Left ventricle myocardium inferior (tissue), 1 donor: ENCODE measurements at regions not wholly inside any gene's neighbourhood (a gene's known extent, or its start where the extent isn't known, plus 50 kb on each side); places are given as distances from the start of the nearest gene placed in this dataset.
"Not testable (repeated sequence)": the region's sequence is repeated elsewhere in the genome, so short reads cannot be mapped to it uniquely, and the experiment has no call there.

Experiments used
- DNase-seq: peaks from one replicate; pipeline ENCODE4 v3.0.0-alpha.2; 2020
- H3K27ac ChIP-seq: fragments of 200-600 bp; replicated peaks from 2 replicates; pipeline ENCODE4 v1.8.0; 2021
- H3K27me3 ChIP-seq: fragments of 200-600 bp; 2 replicates; pipeline ENCODE4 v1.8.0; 2021; ENCODE audit warnings: low read depth
- H3K36me3 ChIP-seq: fragments of 200-600 bp; 2 replicates; pipeline ENCODE4 v1.8.0; 2021
- H3K4me1 ChIP-seq: fragments of 200-600 bp; 2 replicates; pipeline ENCODE4 v1.8.0; 2021
- H3K4me3 ChIP-seq: fragments of 200-600 bp; 2 replicates; pipeline ENCODE4 v1.8.0; 2021; ENCODE audit warnings: mild to moderate bottlenecking, moderate library complexity
- H3K9me3 ChIP-seq: fragments of 200-600 bp; replicated peaks from 2 replicates; pipeline ENCODE4 v1.8.0; 2021
- intact Hi-C: fragments of 100-400 bp; cut with micrococcal nuclease; formaldehyde crosslinking; loops from one replicate; pipeline ENCODE4 v1.11.0; 2022
- TF ChIP-seq, protein P1 (sequence below): fragments of 200-600 bp; IDR thresholded peaks from 2 replicates; pipeline ENCODE4 v1.8.0; 2021; ENCODE audit warnings: antibody characterized with exemption, mild to moderate bottlenecking, borderline replicate concordance
- donor health status: DM: no; HTN: yes; CAD: no; lungs with severe emphysema.

- H3K4me1 ChIP-seq: peaks cover 16% of the 10 kb centered on the region
- H3K36me3 ChIP-seq: no peaks in the 10 kb centered on the region
- peaks cover 8% of the 10 kb centered on the region for H3K9me3 ChIP-seq
- TF ChIP-seq, protein P1, sequence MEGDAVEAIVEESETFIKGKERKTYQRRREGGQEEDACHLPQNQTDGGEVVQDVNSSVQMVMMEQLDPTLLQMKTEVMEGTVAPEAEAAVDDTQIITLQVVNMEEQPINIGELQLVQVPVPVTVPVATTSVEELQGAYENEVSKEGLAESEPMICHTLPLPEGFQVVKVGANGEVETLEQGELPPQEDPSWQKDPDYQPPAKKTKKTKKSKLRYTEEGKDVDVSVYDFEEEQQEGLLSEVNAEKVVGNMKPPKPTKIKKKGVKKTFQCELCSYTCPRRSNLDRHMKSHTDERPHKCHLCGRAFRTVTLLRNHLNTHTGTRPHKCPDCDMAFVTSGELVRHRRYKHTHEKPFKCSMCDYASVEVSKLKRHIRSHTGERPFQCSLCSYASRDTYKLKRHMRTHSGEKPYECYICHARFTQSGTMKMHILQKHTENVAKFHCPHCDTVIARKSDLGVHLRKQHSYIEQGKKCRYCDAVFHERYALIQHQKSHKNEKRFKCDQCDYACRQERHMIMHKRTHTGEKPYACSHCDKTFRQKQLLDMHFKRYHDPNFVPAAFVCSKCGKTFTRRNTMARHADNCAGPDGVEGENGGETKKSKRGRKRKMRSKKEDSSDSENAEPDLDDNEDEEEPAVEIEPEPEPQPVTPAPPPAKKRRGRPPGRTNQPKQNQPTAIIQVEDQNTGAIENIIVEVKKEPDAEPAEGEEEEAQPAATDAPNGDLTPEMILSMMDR: no peak
- no peak overlapping the region for H3K27ac ChIP-seq
- no peaks in the 10 kb centered on the region for H3K27me3 ChIP-seq
- DNase-seq: no peak
- intact Hi-C loops: no loop called here
- H3K4me3 ChIP-seq: no peak overlapping the region
Observed at GRCh38 chr4:173735049-173735448, 205.0 kb upstream of the HAND2 start.

GRCh38 chr4:173731257-173731656, 201.2 kb upstream of the HAND2 start:
- Histone ChIP-seq H3K4me1 (no peaks in the 10 kb centered on the region), H3K27ac (no peak overlapping the region), H3K4me3 (no peak overlapping the region), H3K9me3 (peaks cover 42% of the 10 kb centered on the region), H3K27me3 (no peaks in the 10 kb centered on the region), H3K36me3 (no peaks in the 10 kb centered on the region)
- DNase-seq: no peak
- TF ChIP-seq, protein P1: no peak
- intact Hi-C loops: no loop called here

GRCh38 chr4:173722075-173722474, 192.0 kb upstream of the HAND2 start:
- TF ChIP-seq, protein P1: no peak
- H3K9me3 ChIP-seq: peaks cover 46% of the 10 kb centered on the region
- H3K36me3 ChIP-seq: no peaks in the 10 kb centered on the region
- no peaks in the 10 kb centered on the region for H3K4me1 ChIP-seq
- intact Hi-C loops: no loop called here
- no peaks in the 10 kb centered on the region for H3K27me3 ChIP-seq
- H3K27ac ChIP-seq: no peak overlapping the region
- DNase-seq: no peak
- no peak overlapping the region for H3K4me3 ChIP-seq

DNA sequence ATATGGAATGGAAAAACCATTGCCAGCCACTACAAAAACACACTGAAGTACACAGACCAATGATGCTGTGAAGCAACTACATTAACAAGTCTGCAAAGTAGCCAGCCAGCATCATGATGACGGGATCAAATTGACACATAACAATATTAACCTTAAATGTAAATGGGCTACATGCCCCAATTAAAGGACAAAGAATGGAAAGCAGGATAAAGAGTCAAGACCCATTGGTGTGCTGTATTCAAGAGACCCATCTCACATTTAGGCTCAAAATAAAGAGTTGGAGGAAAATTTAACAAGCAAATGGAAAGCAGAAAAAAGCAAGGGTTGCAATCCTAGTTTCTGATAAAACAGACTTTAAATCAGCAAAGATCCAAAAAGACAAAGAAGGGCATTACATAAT, 188.5 kb upstream of the HAND2 start:
- H3K27me3 ChIP-seq, intact Hi-C loops: not testable (repeated sequence)

DNA sequence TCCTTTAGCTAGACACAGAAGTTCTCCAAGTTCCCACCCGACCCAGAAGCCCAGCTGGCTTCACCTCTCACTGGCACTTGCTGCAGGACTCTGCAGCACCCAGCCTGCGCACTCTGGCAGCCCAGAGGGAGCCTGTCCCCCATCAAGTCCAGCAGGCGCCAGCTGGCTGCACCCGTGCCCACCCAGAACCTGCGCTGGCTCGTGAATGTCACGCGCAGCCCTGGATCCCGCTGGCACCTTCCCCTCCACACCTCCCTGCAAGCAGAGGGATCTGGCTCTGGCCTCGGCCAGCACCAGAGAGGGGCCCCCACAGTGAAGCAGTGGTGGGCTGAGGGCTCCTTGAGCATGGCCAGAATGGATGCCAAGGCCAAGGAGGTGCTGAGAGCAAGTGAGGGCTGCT, 187.6 kb upstream of the HAND2 start:
- Histone ChIP-seq H3K36me3 (no peaks in the 10 kb centered on the region), H3K4me1 (peaks cover 5% of the 10 kb centered on the region), H3K4me3 (no peak overlapping the region), H3K27ac (no peak overlapping the region), H3K9me3 (peaks cover 37% of the 10 kb centered on the region), H3K27me3 (no peaks in the 10 kb centered on the region)
- intact Hi-C loops: no loop called here
- TF ChIP-seq, protein P1: no peak
- no peak for DNase-seq

More for the DNA sequence above, 188.5 kb upstream of the HAND2 start:
- H3K27ac ChIP-seq, DNase-seq, H3K4me3 ChIP-seq, H3K4me1 ChIP-seq, H3K36me3 ChIP-seq: not testable (repeated sequence)
- peaks cover 42% of the 10 kb centered on the region for H3K9me3 ChIP-seq

- Histone ChIP-seq H3K27ac (no peak overlapping the region), H3K4me1 (peaks cover 5% of the 10 kb centered on the region), H3K27me3 (no peaks in the 10 kb centered on the region), H3K9me3 (peaks cover 26% of the 10 kb centered on the region), H3K4me3 (no peak overlapping the region), H3K36me3 (no peaks in the 10 kb centered on the region)
- intact Hi-C loops: no loop called here
- DNase-seq: no peak
- TF ChIP-seq, protein P1: no peak
Observed at GRCh38 chr4:173714456-173714855, 184.4 kb upstream of the HAND2 start.
